ENCODE measurements at regions not wholly inside any gene's neighbourhood (a gene's known extent, or its start where the extent isn't known, plus 50 kb on each side); places are given as distances from the start of the nearest gene placed in this dataset.

- in situ Hi-C loops (cut with HindIII; ENCODE audit: low pct_unique_long_range_greater_than_20kb, low sequenced_read_pairs), result no loop called here
- DNase-seq (ENCODE audit: low read depth, low spot score), result no peak
Measured at GRCh38 chr4:36665985-36666527, 384.6 kb downstream of the DTHD1 start.

GRCh38 chr4:36675436-36675835 is 394.0 kb downstream of the DTHD1 start:
- in situ Hi-C loops (cut with HindIII; ENCODE audit: low pct_unique_long_range_greater_than_20kb, low sequenced_read_pairs), result no loop called here
- DNase-seq (ENCODE audit: low read depth, low spot score), result no peak

- DNase-seq (ENCODE audit: low read depth, low spot score), result no peak
- in situ Hi-C loops (cut with HindIII; ENCODE audit: low pct_unique_long_range_greater_than_20kb, low sequenced_read_pairs), result no loop called here
Measured at GRCh38 chr4:36676139-36677050, 395.0 kb downstream of the DTHD1 start.

- in situ Hi-C loops (cut with HindIII; ENCODE audit: low pct_unique_long_range_greater_than_20kb, low sequenced_read_pairs), result no loop called here
- no peak for DNase-seq (ENCODE audit: low read depth, low spot score)
Measured at GRCh38 chr4:36677112-36677511, 395.7 kb downstream of the DTHD1 start.

- no peak for DNase-seq (ENCODE audit: low read depth, low spot score)
- in situ Hi-C loops (cut with HindIII; ENCODE audit: low pct_unique_long_range_greater_than_20kb, low sequenced_read_pairs), result no loop called here
Measured at GRCh38 chr4:36677874-36678273, 396.5 kb downstream of the DTHD1 start.

- in situ Hi-C loops (cut with HindIII; ENCODE audit: low pct_unique_long_range_greater_than_20kb, low sequenced_read_pairs), result no loop called here
- DNase-seq (ENCODE audit: low read depth, low spot score), result no peak
Measured at GRCh38 chr4:36687681-36688080, 406.3 kb downstream of the DTHD1 start.

- in situ Hi-C loops (cut with HindIII; ENCODE audit: low pct_unique_long_range_greater_than_20kb, low sequenced_read_pairs), result no loop called here
- DNase-seq (ENCODE audit: low read depth, low spot score), result no peak
Measured at GRCh38 chr4:36692586-36692985, 411.2 kb downstream of the DTHD1 start.

GRCh38 chr4:36702245-36702644 is 420.8 kb downstream of the DTHD1 start:
- in situ Hi-C loops (cut with HindIII; ENCODE audit: low pct_unique_long_range_greater_than_20kb, low sequenced_read_pairs), result no loop called here
- DNase-seq (ENCODE audit: low read depth, low spot score), result no peak

- in situ Hi-C loops (cut with HindIII; ENCODE audit: low pct_unique_long_range_greater_than_20kb, low sequenced_read_pairs), result no loop called here
- no peak for DNase-seq (ENCODE audit: low read depth, low spot score)
Measured at GRCh38 chr4:36704289-36704688, 422.9 kb downstream of the DTHD1 start.

- DNase-seq (ENCODE audit: low read depth, low spot score), result no peak
- in situ Hi-C loops (cut with HindIII; ENCODE audit: low pct_unique_long_range_greater_than_20kb, low sequenced_read_pairs), result no loop called here
Measured at GRCh38 chr4:36709991-36710390, 428.6 kb downstream of the DTHD1 start.

GRCh38 chr4:36712013-36712412 is 430.6 kb downstream of the DTHD1 start:
- no peak for DNase-seq (ENCODE audit: low read depth, low spot score)
- in situ Hi-C loops (cut with HindIII; ENCODE audit: low pct_unique_long_range_greater_than_20kb, low sequenced_read_pairs), result no loop called here

GRCh38 chr4:36716874-36717273 is 435.5 kb downstream of the DTHD1 start:
- in situ Hi-C loops (cut with HindIII; ENCODE audit: low pct_unique_long_range_greater_than_20kb, low sequenced_read_pairs), result no loop called here
- no peak for DNase-seq (ENCODE audit: low read depth, low spot score)

- in situ Hi-C loops (cut with HindIII; ENCODE audit: low pct_unique_long_range_greater_than_20kb, low sequenced_read_pairs), result no loop called here
- DNase-seq (ENCODE audit: low read depth, low spot score), result no peak
Measured at GRCh38 chr4:36719425-36719824, 438.0 kb downstream of the DTHD1 start.

GRCh38 chr4:36722986-36723385 is 441.6 kb downstream of the DTHD1 start:
- no peak for DNase-seq (ENCODE audit: low read depth, low spot score)
- in situ Hi-C loops (cut with HindIII; ENCODE audit: low pct_unique_long_range_greater_than_20kb, low sequenced_read_pairs), result no loop called here

GRCh38 chr4:36734334-36734733 is 452.9 kb downstream of the DTHD1 start:
- DNase-seq (ENCODE audit: low read depth, low spot score), result no peak
- in situ Hi-C loops (cut with HindIII; ENCODE audit: low pct_unique_long_range_greater_than_20kb, low sequenced_read_pairs), result no loop called here

- DNase-seq (ENCODE audit: low read depth, low spot score), result no peak
- in situ Hi-C loops (cut with HindIII; ENCODE audit: low pct_unique_long_range_greater_than_20kb, low sequenced_read_pairs), result no loop called here
Measured at GRCh38 chr4:36737691-36738090, 456.3 kb downstream of the DTHD1 start.

GRCh38 chr4:36740796-36741310 is 459.4 kb downstream of the DTHD1 start:
- in situ Hi-C loops (cut with HindIII; ENCODE audit: low pct_unique_long_range_greater_than_20kb, low sequenced_read_pairs), result no loop called here
- no peak for DNase-seq (ENCODE audit: low read depth, low spot score)

- in situ Hi-C loops (cut with HindIII; ENCODE audit: low pct_unique_long_range_greater_than_20kb, low sequenced_read_pairs), result no loop called here
- no peak for DNase-seq (ENCODE audit: low read depth, low spot score)
Measured at GRCh38 chr4:36747277-36748129, 466.1 kb downstream of the DTHD1 start.

Measured in SK-MEL-5 (cell line).